ENCODE measurements at regions not wholly inside any gene's neighbourhood (a gene's known extent, or its start where the extent isn't known, plus 50 kb on each side); places are given as distances from the start of the nearest gene placed in this dataset.

- TF ChIP-seq CTCF (IDR thresholded peaks at IDR 0.05) (no peak), POLR2A (IDR thresholded peaks at IDR 0.05) (no peak)
These were observed 56.3 kb downstream of the TMEM174 start for GRCh38 chr5:73229271-73229670.

All from ovary (tissue), 3 donors.